Progenitor cell of endocrine pancreas (in vitro differentiated cells): ENCODE measurements at regions not wholly inside any gene's neighbourhood (a gene's known extent, or its start where the extent isn't known, plus 50 kb on each side); places are given as distances from the start of the nearest gene placed in this dataset.
A peak's percentile ranks its signal among the peaks of the same experiment; 100 is the strongest.

Source experiments
- DNase-seq: peaks from one replicate; pipeline ENCODE4 v3.0.0; 2021; ENCODE audit warnings: low spot score; ENCODE audit not compliant: unreplicated experiment
- H3K27ac Mint-ChIP-seq: 2 replicates; pipeline ENCODE4 v1.8.0; 2021; ENCODE audit warnings: mild to moderate bottlenecking, moderate library complexity, mixed read lengths
- H3K27me3 Mint-ChIP-seq: 2 replicates; pipeline ENCODE4 v1.8.0; 2021; ENCODE audit warnings: mixed read lengths
- H3K36me3 Mint-ChIP-seq: 2 replicates; pipeline ENCODE4 v1.8.0; 2022; ENCODE audit warnings: mixed read lengths; ENCODE audit not compliant: insufficient read depth
- H3K4me1 Mint-ChIP-seq: 2 replicates; pipeline ENCODE4 v1.8.0; 2021; ENCODE audit warnings: low read depth, mixed read lengths
- H3K4me3 Mint-ChIP-seq: 2 replicates; pipeline ENCODE4 v1.8.0; 2021; ENCODE audit warnings: low read depth, mild to moderate bottlenecking, moderate library complexity, mixed read lengths
- H3K9me3 Mint-ChIP-seq: 2 replicates; pipeline ENCODE4 v1.8.0; 2021; ENCODE audit warnings: low read depth, mixed read lengths
- TF ChIP-seq, protein P1 (sequence below): fragments of 200-600 bp; sonication (generic); IDR thresholded peaks from one replicate; pipeline ENCODE4 v1.5.0; 2021; ENCODE audit warnings: antibody characterized with exemption, mild to moderate bottlenecking; ENCODE audit not compliant: unreplicated experiment

DNA sequence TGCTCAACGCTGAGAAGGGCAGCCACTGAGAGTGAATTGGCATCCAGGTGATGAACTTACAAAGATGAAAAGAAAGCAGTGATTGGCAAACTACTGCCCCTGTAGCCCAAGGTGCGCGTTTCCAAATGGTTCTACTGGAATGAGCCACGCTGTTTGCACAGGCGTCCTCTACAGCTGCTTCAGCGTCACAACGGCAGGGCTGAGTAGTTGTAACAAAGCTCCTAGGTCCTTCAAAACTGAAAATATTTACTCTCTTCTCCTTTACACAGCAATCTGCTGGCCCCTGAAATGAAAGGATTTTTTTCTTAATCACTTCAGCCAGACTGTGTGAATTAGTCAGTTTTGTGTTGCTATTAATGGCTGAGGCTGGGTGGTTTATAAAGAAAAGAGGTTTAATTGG is 107.2 kb upstream of the FOXF1 start:
- Mint-ChIP-seq H3K36me3 (no peaks in the 10 kb centered on the region), H3K27ac (no peak overlapping the region), H3K4me1 (peaks cover 7% of the 10 kb centered on the region), H3K27me3 (peaks cover 30% of the 10 kb centered on the region), H3K9me3 (no peaks in the 10 kb centered on the region), H3K4me3 (no peak overlapping the region)
- TF ChIP-seq, protein P1, sequence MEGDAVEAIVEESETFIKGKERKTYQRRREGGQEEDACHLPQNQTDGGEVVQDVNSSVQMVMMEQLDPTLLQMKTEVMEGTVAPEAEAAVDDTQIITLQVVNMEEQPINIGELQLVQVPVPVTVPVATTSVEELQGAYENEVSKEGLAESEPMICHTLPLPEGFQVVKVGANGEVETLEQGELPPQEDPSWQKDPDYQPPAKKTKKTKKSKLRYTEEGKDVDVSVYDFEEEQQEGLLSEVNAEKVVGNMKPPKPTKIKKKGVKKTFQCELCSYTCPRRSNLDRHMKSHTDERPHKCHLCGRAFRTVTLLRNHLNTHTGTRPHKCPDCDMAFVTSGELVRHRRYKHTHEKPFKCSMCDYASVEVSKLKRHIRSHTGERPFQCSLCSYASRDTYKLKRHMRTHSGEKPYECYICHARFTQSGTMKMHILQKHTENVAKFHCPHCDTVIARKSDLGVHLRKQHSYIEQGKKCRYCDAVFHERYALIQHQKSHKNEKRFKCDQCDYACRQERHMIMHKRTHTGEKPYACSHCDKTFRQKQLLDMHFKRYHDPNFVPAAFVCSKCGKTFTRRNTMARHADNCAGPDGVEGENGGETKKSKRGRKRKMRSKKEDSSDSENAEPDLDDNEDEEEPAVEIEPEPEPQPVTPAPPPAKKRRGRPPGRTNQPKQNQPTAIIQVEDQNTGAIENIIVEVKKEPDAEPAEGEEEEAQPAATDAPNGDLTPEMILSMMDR, result no peak
- DNase-seq, result no peak

DNA sequence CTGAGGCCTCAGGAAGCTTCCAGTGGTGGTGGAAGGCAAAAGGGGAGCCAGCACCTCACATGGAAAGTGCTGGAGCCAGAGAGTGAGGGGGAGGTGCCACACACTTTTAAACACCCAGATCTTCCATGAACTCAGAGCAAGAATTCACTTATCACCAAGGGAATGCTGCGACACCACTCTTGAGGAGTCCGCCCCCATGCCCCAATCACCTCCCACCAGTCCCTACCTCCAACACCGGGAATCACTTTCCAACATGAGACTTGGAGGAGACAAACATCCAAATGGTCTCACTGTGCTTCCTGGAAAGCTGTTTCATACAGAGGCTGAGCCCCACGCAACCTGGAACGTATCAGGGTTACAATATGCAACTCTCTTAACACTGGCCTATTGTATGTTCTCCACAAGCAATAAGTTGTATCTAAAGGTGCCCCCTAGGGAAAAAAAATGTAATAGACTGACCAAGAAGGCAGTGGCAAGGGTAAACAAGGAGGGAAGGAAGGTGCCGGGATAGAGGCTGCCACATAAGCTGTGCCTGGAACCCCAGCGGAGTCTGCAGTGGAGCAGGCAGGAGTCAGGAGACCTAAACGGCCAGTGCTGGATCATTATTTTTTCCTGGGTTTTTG is 106.7 kb upstream of the FOXF1 start:
- no peaks in the 10 kb centered on the region for H3K36me3 Mint-ChIP-seq
- TF ChIP-seq, protein P1, result no peak
- H3K27me3 Mint-ChIP-seq, result peaks cover 27% of the 10 kb centered on the region
- DNase-seq, result no peak
- H3K9me3 Mint-ChIP-seq, result no peaks in the 10 kb centered on the region
- H3K27ac Mint-ChIP-seq, result peak overlapping the region; percentile 67
- peaks cover 7% of the 10 kb centered on the region for H3K4me1 Mint-ChIP-seq
- no peak overlapping the region for H3K4me3 Mint-ChIP-seq

DNA sequence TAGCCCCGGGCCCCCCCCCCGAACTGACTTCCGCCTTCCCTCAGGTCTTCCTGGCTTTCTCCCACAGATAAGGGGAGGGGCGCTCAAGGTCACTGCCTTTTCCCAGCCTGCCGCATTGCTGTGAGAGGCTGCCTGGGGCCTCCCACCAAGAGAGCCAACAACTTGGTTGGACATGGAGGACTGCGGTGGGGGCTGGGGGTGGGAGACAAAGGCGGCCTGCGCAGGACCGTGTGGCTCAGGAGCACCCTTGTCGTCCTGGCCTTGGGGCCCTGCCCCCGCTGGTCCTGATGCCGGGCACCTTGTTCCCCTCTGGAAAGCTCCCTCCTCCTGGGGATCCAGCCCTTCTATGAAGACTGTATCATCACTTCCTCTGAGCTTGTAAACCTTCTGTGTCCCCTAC is 105.6 kb upstream of the FOXF1 start:
- TF ChIP-seq, protein P1, result no peak
- H3K36me3 Mint-ChIP-seq, result no peaks in the 10 kb centered on the region
- peaks cover 31% of the 10 kb centered on the region for H3K27me3 Mint-ChIP-seq
- no peak for DNase-seq
- H3K4me3 Mint-ChIP-seq, result no peak overlapping the region
- H3K27ac Mint-ChIP-seq, result no peak overlapping the region
- no peaks in the 10 kb centered on the region for H3K9me3 Mint-ChIP-seq
- peaks cover 8% of the 10 kb centered on the region for H3K4me1 Mint-ChIP-seq

DNA sequence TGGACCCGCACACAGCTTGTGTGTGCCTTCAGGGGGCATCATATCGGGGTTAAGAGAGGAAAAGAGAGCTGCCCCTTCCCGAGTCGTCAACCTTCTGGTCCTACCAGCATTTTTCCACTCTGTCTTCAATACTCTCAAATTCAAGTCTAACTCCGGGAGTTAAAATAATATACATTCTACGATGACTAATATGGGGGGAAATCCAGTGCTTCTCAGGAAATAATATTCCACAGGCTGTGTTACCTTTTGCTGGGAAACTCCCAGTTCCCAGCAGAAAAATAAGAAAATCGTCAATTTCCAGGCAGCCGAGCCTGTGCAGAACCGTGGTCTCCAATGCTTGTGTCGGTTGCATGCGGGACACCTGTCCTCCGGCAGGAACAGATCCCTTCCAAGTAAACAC is 105.0 kb upstream of the FOXF1 start:
- no peak for DNase-seq
- Mint-ChIP-seq H3K4me1 (peaks cover 8% of the 10 kb centered on the region), H3K27me3 (peaks cover 31% of the 10 kb centered on the region), H3K9me3 (no peaks in the 10 kb centered on the region), H3K36me3 (no peaks in the 10 kb centered on the region), H3K4me3 (no peak overlapping the region), H3K27ac (no peak overlapping the region)
- TF ChIP-seq, protein P1, result no peak

DNA sequence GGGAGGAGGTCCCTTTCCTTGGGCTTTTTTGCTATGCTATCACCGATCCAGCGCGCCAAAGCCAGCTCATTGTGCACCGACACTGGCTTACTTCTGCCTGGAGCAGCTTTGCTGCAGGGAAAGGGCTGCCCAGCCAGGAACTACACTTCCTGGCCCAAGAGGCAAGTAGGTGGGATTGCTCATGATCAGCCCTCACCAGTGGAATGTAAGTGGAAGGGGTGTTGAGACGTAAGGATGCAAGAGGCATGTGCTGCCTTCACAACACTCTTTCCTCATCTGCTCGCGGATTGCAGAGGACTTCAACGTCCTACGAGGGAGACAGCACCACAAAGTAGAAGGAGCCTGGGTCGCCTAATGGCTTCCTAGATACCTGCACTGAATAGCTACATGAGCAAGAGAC is 104.3 kb upstream of the FOXF1 start:
- no peak for DNase-seq
- Mint-ChIP-seq H3K27ac (no peak overlapping the region), H3K27me3 (peaks cover 31% of the 10 kb centered on the region), H3K4me3 (no peak overlapping the region), H3K9me3 (no peaks in the 10 kb centered on the region), H3K36me3 (no peaks in the 10 kb centered on the region), H3K4me1 (peaks cover 8% of the 10 kb centered on the region)
- TF ChIP-seq, protein P1, result no peak
